Astrocyte (in vitro differentiated cells and primary cell): ENCODE measurements at regions not wholly inside any gene's neighbourhood (a gene's known extent, or its start where the extent isn't known, plus 50 kb on each side); places are given as distances from the start of the nearest gene placed in this dataset.

ENCODE experiments used
- EZH2 ChIP-seq: IDR thresholded peaks from 2 replicates; pipeline ENCODE4 v1.6.1; 2012; ENCODE audit warnings: mild to moderate bottlenecking, low read length, inconsistent platforms; ENCODE audit not compliant: insufficient read depth
- TF ChIP-seq, protein P1 (sequence below): IDR thresholded peaks from 2 replicates; pipeline ENCODE4 v1.5.1; 2011; ENCODE audit warnings: low read depth, mild to moderate bottlenecking, inconsistent platforms, low read length, moderate library complexity; ENCODE audit not compliant: insufficient read depth

DNA sequence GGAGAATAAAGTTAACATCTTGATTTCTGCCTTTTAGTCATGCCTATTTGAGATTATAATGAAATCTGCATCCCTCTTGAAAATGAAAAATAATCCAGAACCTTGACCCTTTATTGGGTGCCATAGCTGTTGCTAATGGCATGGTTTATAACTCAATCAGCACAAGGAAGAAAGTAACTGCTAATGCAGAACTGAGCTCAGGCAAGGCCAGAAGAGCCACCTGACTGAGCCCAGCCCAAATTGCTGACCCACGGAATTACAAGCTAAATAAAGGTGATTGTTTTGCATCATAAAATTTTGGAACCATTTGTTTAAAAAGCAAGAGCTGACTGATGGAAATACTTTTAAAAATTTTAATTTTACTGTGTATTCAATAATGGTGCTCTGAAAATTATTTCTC lies 76.4 kb upstream of the TBL1X start:
- no peak for TF ChIP-seq EZH2
- TF ChIP-seq, protein P1, sequence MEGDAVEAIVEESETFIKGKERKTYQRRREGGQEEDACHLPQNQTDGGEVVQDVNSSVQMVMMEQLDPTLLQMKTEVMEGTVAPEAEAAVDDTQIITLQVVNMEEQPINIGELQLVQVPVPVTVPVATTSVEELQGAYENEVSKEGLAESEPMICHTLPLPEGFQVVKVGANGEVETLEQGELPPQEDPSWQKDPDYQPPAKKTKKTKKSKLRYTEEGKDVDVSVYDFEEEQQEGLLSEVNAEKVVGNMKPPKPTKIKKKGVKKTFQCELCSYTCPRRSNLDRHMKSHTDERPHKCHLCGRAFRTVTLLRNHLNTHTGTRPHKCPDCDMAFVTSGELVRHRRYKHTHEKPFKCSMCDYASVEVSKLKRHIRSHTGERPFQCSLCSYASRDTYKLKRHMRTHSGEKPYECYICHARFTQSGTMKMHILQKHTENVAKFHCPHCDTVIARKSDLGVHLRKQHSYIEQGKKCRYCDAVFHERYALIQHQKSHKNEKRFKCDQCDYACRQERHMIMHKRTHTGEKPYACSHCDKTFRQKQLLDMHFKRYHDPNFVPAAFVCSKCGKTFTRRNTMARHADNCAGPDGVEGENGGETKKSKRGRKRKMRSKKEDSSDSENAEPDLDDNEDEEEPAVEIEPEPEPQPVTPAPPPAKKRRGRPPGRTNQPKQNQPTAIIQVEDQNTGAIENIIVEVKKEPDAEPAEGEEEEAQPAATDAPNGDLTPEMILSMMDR = no peak
